ENCODE measurements at regions not wholly inside any gene's neighbourhood (a gene's known extent, or its start where the extent isn't known, plus 50 kb on each side); places are given as distances from the start of the nearest gene placed in this dataset.
"Not testable (repeated sequence)": the region's sequence is repeated elsewhere in the genome, so short reads cannot be mapped to it uniquely, and the experiment has no call there.

GRCh38 chr18:14460364-14460763 lies 83.0 kb downstream of the POTEC start:
- H3K36me3 Mint-ChIP-seq; H3K36me3 ChIP-seq (ENCODE audit: control insufficient read depth in 2 of 3, insufficient read depth in 3 of 3, low read length in 3 of 3); H3K4me1 ChIP-seq (ENCODE audit: control insufficient read depth in 2 of 2, insufficient read depth in 2 of 2, low read length in 2 of 2); H3K27me3 ChIP-seq (ENCODE audit: control insufficient read depth in 2 of 2, insufficient read depth in 2 of 2, low read length in 2 of 2); H3K27ac Mint-ChIP-seq; H3K4me1 Mint-ChIP-seq; H3K9me3 ChIP-seq (ENCODE audit: control insufficient read depth in 2 of 3, low read length in 3 of 3); H3K4me3 ChIP-seq (ENCODE audit: low read length); intact Hi-C loops (cut with micrococcal nuclease); CTCF ChIA-PET; H3K27ac ChIP-seq (ENCODE audit: low read depth, low read length); H3K4me3 Mint-ChIP-seq; ATAC-seq; POLR2A ChIA-PET; DNase-seq: not testable (repeated sequence)
- H3K27me3 Mint-ChIP-seq: peaks cover 0 to 11% (median 0%) of the 10 kb centered on the region in 5 donors
- peaks cover 0 to 14% (median 4%) of the 10 kb centered on the region in 11 donors for H3K9me3 Mint-ChIP-seq

GRCh38 chr18:14459826-14460225 lies 83.6 kb downstream of the POTEC start:
- H3K4me1 ChIP-seq (ENCODE audit: control insufficient read depth in 2 of 2, insufficient read depth in 2 of 2, low read length in 2 of 2); H3K36me3 ChIP-seq (ENCODE audit: control insufficient read depth in 2 of 3, insufficient read depth in 3 of 3, low read length in 3 of 3); DNase-seq; H3K4me1 Mint-ChIP-seq; intact Hi-C loops (cut with micrococcal nuclease); CTCF ChIA-PET; H3K27ac ChIP-seq (ENCODE audit: low read depth, low read length); H3K4me3 ChIP-seq (ENCODE audit: low read length); H3K27me3 ChIP-seq (ENCODE audit: control insufficient read depth in 2 of 2, insufficient read depth in 2 of 2, low read length in 2 of 2); POLR2A ChIA-PET; H3K27ac Mint-ChIP-seq; ATAC-seq; H3K36me3 Mint-ChIP-seq; H3K4me3 Mint-ChIP-seq; H3K9me3 ChIP-seq (ENCODE audit: control insufficient read depth in 2 of 3, low read length in 3 of 3): not testable (repeated sequence)
- Mint-ChIP-seq H3K9me3 (peaks cover 0 to 14% (median 4%) of the 10 kb centered on the region in 11 donors), H3K27me3 (peaks cover 0 to 11% (median 0%) of the 10 kb centered on the region in 5 donors)

- H3K9me3 Mint-ChIP-seq; H3K36me3 ChIP-seq (ENCODE audit: control insufficient read depth in 2 of 3, insufficient read depth in 3 of 3, low read length in 3 of 3); H3K4me3 ChIP-seq (ENCODE audit: low read length); H3K4me1 ChIP-seq (ENCODE audit: control insufficient read depth in 2 of 2, insufficient read depth in 2 of 2, low read length in 2 of 2); POLR2A ChIA-PET; H3K4me1 Mint-ChIP-seq; H3K27ac ChIP-seq (ENCODE audit: low read depth, low read length); H3K9me3 ChIP-seq (ENCODE audit: control insufficient read depth in 2 of 3, low read length in 3 of 3); H3K27me3 ChIP-seq (ENCODE audit: control insufficient read depth in 2 of 2, insufficient read depth in 2 of 2, low read length in 2 of 2); ATAC-seq; intact Hi-C loops (cut with micrococcal nuclease); H3K36me3 Mint-ChIP-seq: not testable (repeated sequence)
- peaks cover 0 to 11% (median 0%) of the 10 kb centered on the region in 5 donors for H3K27me3 Mint-ChIP-seq
- CTCF ChIA-PET: interaction anchor here (0.6 kb wide), 1 partner anchor 638 kb away, joined by 4 read pairs; no protein-coding TSS in a partner anchor
- H3K27ac Mint-ChIP-seq: peak overlapping the region in 1 of 9 donors; percentile 31
- H3K4me3 Mint-ChIP-seq: peak overlapping the region; percentile 48 to 81 (median 70)
- DNase-seq: peak; percentile 36 to 77 (median 64)
Observed at GRCh38 chr18:14458009-14458945, 85.1 kb downstream of the POTEC start.

GRCh38 chr18:14450637-14451009 lies 92.8 kb downstream of the POTEC start:
- POLR2A ChIA-PET; H3K36me3 ChIP-seq (ENCODE audit: control insufficient read depth in 2 of 3, insufficient read depth in 3 of 3, low read length in 3 of 3); H3K9me3 Mint-ChIP-seq; H3K27ac ChIP-seq (ENCODE audit: low read depth, low read length); H3K27me3 ChIP-seq (ENCODE audit: control insufficient read depth in 2 of 2, insufficient read depth in 2 of 2, low read length in 2 of 2); H3K4me1 ChIP-seq (ENCODE audit: control insufficient read depth in 2 of 2, insufficient read depth in 2 of 2, low read length in 2 of 2); H3K4me3 ChIP-seq (ENCODE audit: low read length); intact Hi-C loops (cut with micrococcal nuclease); H3K36me3 Mint-ChIP-seq; H3K4me1 Mint-ChIP-seq; CTCF ChIA-PET; ATAC-seq; H3K9me3 ChIP-seq (ENCODE audit: control insufficient read depth in 2 of 3, low read length in 3 of 3); H3K27ac Mint-ChIP-seq: not testable (repeated sequence)
- H3K27me3 Mint-ChIP-seq: peaks cover 0 to 13% (median 0%) of the 10 kb centered on the region in 5 donors
- peak overlapping the region; percentile 20 to 76 (median 57) for H3K4me3 Mint-ChIP-seq
- peak in 7 of 9 donors; percentile 24 to 46 (median 38) for DNase-seq

GRCh38 chr18:14449995-14450636 lies 93.3 kb downstream of the POTEC start:
- H3K27ac ChIP-seq (ENCODE audit: low read depth, low read length); POLR2A ChIA-PET; H3K4me1 Mint-ChIP-seq; H3K4me3 ChIP-seq (ENCODE audit: low read length); H3K27ac Mint-ChIP-seq; H3K9me3 Mint-ChIP-seq; CTCF ChIA-PET; H3K36me3 ChIP-seq (ENCODE audit: control insufficient read depth in 2 of 3, insufficient read depth in 3 of 3, low read length in 3 of 3); intact Hi-C loops (cut with micrococcal nuclease); H3K4me1 ChIP-seq (ENCODE audit: control insufficient read depth in 2 of 2, insufficient read depth in 2 of 2, low read length in 2 of 2); H3K9me3 ChIP-seq (ENCODE audit: control insufficient read depth in 2 of 3, low read length in 3 of 3); H3K36me3 Mint-ChIP-seq; H3K27me3 ChIP-seq (ENCODE audit: control insufficient read depth in 2 of 2, insufficient read depth in 2 of 2, low read length in 2 of 2): not testable (repeated sequence)
- ATAC-seq (peak; percentile 80), DNase-seq (peak in 7 of 9 donors; percentile 30 to 54 (median 35))
- Mint-ChIP-seq H3K27me3 (peaks cover 0 to 13% (median 0%) of the 10 kb centered on the region in 5 donors), H3K4me3 (peak overlapping the region in 1 of 10 donors; percentile 76)

- ATAC-seq; DNase-seq; H3K27ac ChIP-seq (ENCODE audit: low read depth, low read length); H3K4me1 Mint-ChIP-seq; H3K9me3 Mint-ChIP-seq; H3K4me3 ChIP-seq (ENCODE audit: low read length); H3K36me3 Mint-ChIP-seq; H3K4me3 Mint-ChIP-seq; H3K27ac Mint-ChIP-seq; H3K4me1 ChIP-seq (ENCODE audit: control insufficient read depth in 2 of 2, insufficient read depth in 2 of 2, low read length in 2 of 2); intact Hi-C loops (cut with micrococcal nuclease); CTCF ChIA-PET; H3K9me3 ChIP-seq (ENCODE audit: control insufficient read depth in 2 of 3, low read length in 3 of 3); H3K36me3 ChIP-seq (ENCODE audit: control insufficient read depth in 2 of 3, insufficient read depth in 3 of 3, low read length in 3 of 3); POLR2A ChIA-PET; H3K27me3 ChIP-seq (ENCODE audit: control insufficient read depth in 2 of 2, insufficient read depth in 2 of 2, low read length in 2 of 2): not testable (repeated sequence)
- peaks cover 0 to 13% (median 0%) of the 10 kb centered on the region in 5 donors for H3K27me3 Mint-ChIP-seq
Observed at GRCh38 chr18:14449062-14449461, 94.3 kb downstream of the POTEC start.

Data from naive thymus-derived CD4-positive, alpha-beta T cell (primary cell).